NCI-H510A treated with DMSO at 0.1 percent for 48 hours (cell line): ENCODE measurements at regions not wholly inside any gene's neighbourhood (a gene's known extent, or its start where the extent isn't known, plus 50 kb on each side); places are given as distances from the start of the nearest gene placed in this dataset.
"Not testable (repeated sequence)": the region's sequence is repeated elsewhere in the genome, so short reads cannot be mapped to it uniquely, and the experiment has no call there.

Experiments
- DNase-seq: peaks from one replicate; lab custom pipeline; 2025; lab: John Stamatoyannopoulos, UW

DNA sequence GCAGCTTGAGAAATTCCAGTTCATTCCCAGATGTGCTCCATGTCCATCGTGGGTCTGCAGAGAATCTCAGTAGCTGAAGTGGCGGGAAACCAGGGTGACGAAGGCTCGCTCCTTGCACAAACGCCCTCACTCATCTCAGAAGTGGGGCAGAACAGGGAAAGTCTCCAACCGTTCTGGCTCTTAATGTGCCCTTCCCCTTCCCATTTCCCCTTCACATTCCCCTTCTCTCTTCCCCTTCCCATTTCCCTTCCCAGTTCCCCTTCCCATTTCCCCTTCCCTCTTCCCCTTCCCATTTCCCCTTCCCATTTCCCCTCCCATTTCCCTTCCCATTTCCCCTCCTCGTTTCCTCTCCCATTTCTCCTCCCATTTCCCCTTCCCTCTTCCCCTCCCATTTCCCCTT, 108.5 kb downstream of the OLFM1 start:
- not testable (repeated sequence) for DNase-seq

- no peak for DNase-seq
Observed at GRCh38 chr9:135196474-135196873, 109.0 kb downstream of the OLFM1 start.

DNA sequence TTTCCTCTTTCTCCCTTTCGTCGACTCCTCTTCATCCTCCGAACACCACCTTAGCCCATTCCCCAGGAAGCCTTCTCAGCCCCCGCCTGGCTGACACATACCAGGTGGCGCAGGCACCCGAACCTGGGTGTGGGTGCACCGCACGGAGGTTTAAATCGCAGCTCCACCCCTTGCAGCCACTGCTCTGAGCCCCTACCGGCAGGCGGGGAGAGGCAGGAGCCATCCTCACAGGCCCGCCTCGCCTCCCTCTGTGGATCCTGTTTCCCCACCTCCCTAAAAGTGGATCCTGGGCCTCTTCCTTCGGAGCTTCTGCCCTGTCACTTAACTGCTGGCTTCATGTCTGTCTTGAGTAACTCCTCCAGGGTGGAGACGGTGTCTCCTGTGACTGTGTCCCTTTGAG, 110.7 kb downstream of the OLFM1 start:
- no peak for DNase-seq

DNA sequence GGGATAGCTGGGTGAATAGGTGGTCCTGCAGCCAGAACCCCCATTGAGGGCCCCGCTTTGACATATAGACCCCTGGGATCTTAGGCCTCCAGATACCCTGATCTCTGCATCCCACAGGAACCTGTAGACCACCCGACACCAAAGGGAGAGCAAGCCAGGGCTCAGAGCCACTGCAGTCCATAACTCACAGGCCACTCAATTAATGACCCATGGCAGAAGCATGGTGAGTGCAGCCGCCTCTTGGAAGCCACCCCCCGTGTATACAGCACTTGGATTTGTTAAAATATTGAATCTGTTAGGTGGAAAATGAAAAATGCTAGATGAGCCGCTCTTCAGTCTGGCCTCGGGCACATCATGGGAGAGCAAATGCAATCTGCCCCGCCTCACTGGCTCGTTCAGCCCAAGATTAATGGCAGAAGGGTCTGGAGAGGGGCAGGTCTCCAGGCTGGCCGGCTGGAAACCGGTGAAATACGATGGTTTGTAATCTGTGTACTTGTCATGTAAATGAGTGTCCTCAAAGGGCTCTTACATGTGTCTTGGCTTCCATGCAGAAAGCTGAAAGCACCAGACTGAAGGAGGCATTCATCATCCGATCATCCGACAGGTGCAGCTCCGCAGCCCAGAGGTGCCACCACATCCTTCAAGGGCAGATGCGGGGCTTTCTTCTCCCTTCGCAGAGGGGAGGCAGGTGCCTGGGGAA, 111.3 kb downstream of the OLFM1 start:
- no peak for DNase-seq

- no peak for DNase-seq
Observed at GRCh38 chr9:135199489-135199888, 112.0 kb downstream of the OLFM1 start.

DNA sequence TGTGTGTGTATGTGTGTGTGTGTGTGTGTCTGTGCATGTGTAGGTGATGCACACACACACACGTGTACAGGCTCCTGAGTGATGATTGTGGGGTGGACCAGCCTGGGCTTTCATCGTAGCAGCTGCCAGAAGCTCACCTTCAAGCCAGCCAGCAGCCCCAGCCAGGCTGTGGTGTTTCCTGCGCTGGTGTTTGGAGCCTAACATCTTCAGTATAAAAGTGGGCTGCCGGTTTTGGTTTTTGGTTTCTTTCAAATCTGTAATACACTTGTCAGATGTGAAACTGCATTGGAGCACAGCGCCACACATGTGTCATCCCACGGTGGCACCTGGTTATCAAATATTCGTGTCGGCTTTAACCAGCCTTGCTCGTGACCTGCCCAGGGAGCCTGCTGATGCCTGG, 114.2 kb downstream of the OLFM1 start:
- no peak for DNase-seq

DNA sequence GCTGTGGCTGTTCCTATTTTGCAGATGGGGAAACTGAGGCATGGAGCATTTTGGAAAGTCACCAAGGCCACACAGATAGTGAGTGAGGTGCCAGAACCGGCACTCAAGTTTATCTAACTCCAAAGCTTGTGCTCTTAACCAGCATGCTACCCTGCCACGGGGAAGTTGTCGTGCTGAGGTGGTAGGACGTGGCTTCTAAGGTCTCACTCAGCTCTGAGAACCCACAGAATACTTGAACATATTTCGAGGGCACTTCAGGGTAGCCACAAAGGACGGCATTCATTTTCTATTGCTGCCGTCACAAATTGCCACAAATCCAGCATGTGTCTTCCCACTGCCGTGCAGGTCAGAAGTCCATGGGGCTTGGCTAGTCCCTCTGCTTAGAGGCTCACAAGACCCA, 116.7 kb downstream of the OLFM1 start:
- no peak for DNase-seq

- DNase-seq, result no peak
Observed at GRCh38 chr9:135209136-135209535, 121.7 kb downstream of the OLFM1 start.

- DNase-seq, result no peak
Observed at GRCh38 chr9:135209852-135210251, 122.4 kb downstream of the OLFM1 start.

- DNase-seq, result no peak
Observed at GRCh38 chr9:135210676-135211523, 123.4 kb downstream of the OLFM1 start.

DNA sequence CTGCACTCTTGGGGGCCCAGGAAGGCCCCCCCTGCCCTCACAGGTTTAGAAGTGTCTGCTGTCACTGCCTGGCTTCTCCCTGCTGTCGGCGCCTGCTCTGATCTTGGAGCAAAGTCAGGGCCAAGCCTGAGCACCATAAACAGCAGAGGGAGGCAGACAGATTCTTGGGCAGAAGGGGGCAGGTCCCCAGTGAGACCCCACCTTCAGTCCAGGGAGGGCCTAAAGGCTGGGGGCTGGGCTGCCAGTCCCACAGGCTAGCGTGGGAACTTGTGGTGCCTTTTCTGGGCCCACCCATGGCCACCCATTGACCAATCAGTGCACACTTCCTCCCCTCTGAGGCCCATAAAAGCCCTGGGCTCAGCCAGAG, 124.0 kb downstream of the OLFM1 start:
- DNase-seq, result no peak

- DNase-seq, result no peak
Observed at GRCh38 chr9:135212961-135213360, 125.5 kb downstream of the OLFM1 start.

DNA sequence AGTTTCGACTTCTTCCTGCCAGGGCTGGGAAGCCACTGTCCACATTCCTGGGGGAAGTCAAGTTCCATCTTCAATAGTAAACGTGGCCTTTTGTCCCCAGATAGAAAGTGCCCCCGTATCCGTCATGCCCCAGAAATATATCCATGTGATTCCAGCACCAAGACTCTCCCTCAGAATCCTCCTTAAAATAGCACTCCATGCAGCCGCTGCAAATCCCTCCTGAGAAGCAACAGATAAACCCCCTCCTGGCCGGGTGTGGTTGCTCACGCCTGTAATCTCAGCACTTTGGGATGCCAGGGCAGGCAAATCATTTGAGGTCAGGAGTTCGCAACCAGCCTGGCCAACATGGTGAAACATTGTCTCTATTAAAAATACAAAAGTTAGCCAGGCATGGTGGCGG, 126.1 kb downstream of the OLFM1 start:
- DNase-seq, result no peak

DNA sequence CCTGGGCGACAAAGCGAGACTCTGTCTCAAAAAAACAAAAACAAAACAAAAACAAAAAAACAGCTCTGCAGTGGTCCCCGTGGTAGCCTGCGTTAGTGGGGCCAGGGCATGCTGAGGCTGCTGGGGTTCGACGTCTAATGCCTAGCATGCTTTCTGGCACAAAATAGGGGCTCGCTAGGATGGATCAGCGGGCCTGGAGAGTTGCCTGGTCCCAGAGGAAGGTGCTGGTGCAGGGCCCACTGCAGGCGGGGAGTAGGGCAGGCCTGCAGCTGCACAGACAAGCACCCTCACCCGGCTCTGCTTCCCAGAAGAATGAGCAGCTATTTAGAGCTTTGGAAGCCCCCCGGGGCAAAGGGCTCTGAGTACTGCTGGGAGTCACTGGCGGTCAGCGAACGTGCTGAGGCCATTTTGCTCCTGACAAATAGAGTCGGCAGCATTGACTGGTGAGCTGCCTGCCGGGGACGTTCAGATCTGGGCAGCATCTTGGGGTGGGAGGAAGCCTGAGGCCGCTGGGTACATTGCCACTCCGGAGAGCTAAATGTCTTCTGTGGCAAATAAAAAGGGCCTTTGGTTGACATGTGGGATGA, 126.7 kb downstream of the OLFM1 start:
- DNase-seq, result no peak

GRCh38 chr9:135214706-135215105, 127.2 kb downstream of the OLFM1 start:
- DNase-seq, result no peak

GRCh38 chr9:135215571-135216161, 128.2 kb downstream of the OLFM1 start:
- no peak for DNase-seq

DNA sequence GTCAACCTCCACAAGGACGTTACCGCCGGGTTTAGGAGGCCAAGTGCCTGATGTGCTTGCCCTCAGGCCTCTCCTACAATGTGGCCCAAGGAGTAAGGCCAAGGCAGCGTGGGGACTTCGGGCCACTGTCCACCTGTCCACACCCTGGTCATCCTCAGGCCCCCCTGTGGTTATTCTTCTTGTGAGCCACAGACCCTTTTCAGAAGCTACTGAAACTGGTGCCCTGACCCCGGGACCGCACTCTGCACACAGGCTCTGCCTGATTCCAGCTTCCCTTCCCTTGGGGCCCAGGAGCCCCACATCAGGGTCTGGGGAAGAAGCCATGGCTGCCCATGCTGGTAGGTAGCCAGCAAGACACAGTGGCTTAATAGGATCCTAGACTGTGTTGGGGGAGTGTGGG, 128.8 kb downstream of the OLFM1 start:
- DNase-seq, result no peak

DNA sequence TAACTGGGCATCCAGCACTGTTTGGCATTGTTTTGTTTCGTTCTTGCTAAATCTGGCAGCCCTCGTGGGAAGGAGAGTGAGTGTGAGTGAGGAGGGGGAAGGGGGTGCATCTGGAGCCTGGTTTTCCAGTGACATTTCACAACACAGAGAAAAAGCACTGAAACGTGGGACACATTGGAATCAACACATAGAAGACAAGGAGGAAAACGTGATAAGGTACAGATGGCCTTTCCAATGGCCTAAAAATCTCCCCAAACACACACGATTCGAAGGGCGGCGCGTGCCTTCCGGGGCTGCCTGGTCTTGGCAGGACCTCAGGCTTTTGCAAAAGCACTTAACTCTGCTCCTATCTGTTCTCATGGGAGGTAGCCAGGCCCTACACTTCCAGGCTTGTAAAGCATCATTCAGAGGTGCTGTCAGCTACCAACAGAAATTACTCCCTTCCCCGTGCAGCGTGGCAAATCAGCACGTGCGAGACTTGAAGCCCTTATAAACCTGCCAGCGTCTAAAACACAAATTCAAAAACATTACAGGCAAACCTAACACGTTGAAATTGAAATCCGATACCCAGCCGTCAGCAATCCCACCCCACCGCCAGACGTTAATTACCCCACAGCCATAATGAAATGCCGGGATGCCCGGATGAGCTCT, 129.4 kb downstream of the OLFM1 start:
- no peak for DNase-seq

GRCh38 chr9:135217836-135218235, 130.4 kb downstream of the OLFM1 start:
- DNase-seq, result no peak

DNA sequence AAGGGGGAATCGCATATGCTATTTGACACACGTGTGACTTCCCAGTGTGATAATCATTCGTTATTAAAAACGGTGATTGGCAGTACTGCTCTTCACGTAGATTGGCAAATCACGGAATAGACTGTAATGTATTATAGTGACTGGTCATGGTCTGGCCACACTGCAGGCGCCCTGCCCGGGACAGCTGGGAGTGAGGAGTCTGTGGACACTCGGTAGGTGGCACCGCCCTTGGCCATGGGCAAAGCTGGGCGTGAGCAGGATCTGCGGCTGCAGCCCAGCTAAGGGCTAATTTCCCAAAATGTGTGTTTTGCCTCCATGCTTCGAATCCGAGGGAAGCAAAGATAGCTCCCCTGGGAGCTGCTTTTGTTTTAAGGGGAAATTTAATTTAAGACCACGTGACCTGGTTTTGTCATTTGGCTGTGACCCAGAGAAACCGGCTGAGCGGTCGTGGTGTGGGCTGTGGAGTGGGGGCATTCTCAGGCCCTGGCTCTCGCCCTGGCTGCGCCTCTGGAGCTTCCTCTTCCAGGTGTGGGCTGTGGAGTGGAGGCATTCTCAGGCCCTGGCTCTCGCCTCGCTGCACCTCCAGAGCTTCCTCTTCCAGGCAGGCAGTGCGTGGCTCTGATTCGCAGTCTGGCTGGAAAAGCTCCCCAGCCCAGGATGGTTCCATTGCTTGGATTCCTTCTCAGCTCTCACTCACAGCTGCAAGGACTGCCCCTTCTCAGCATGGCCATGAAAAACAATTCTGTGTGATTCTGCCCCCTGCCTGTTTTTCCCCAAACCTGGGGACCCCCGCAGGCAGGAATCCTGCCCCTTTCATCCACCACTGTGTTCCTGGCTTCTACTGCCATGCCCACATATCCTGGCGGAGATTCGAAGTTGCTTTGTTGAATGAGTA, 131.1 kb downstream of the OLFM1 start:
- DNase-seq, result no peak
